ENCODE measurements at regions not wholly inside any gene's neighbourhood (a gene's known extent, or its start where the extent isn't known, plus 50 kb on each side); places are given as distances from the start of the nearest gene placed in this dataset.

DNA sequence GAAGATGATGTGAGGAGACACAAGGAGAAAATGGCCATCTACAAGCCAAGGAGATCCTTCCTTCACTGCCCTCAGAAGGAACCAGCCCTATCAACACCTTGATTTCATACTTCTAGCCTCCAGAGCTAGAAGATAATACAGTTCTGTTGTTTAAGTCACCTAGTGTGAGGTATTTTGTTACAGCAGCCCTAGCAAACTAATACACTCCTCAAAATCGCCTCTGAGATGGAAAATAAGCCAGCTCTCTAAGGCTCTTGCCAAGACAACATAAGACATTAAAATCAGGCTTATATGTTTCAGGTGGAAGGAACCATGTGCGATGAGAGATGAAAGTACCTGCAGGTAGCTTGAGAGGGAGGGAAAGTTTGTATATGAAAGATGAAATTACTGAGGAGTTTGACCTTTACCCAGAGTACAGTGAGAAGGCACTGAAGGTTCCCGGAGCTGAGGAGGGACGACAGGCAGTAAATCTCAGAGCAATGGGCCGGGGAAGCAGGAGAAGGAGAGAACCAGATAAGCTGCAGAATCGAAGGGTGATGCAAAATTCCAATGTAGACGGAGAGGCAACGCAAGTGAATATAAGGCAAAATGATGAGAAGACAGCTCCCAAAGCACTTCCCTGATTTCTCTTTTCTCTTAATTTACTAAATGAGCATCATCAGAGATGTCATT, 84.7 kb downstream of the HHIPL2 start:
- intact Hi-C loops (cut with DNase I): loop anchor here in 1 of 3 donors (10.0 kb wide), 1 partner anchor 172 kb away; no protein-coding TSS in a partner anchor
- 81 to 86% methylated on average over 8 of the region's 8 CpGs for WGBS, 2 donors

DNA sequence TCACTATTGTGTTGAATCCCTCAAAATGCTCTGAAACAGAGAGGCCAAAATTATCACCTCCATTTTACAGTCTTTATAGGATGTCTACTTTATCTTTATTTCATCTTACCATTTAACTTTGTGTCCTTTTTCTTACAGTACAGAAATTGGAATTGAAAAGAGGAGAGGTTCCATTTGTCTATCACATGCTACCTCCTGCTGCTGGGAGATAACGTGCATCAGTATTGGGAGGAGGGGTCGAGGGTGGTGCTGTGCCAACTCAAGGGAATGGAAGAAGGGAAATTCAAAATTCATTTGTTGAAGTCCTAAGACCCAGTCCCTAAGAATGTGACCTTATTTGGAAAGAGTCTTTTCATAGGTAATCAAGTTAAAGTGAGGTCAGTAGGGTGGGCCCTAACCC, 85.3 kb downstream of the HHIPL2 start:
- H3K4me1 ChIP-seq: peaks cover 5 to 14% (median 10%) of the 10 kb centered on the region in 3 donors
- H3K27me3 ChIP-seq: no peaks in the 10 kb centered on the region
- H3K27ac ChIP-seq: no peak overlapping the region
- intact Hi-C loops (cut with DNase I): loop anchor here in 1 of 3 donors (10.0 kb wide), 1 partner anchor 172 kb away; no protein-coding TSS in a partner anchor
- H3K4me3 ChIP-seq: no peak overlapping the region
- H3K36me3 ChIP-seq: no peaks in the 10 kb centered on the region
- DNase-seq: no peak
- no peak for FAIRE-seq
- TF ChIP-seq, protein P1, sequence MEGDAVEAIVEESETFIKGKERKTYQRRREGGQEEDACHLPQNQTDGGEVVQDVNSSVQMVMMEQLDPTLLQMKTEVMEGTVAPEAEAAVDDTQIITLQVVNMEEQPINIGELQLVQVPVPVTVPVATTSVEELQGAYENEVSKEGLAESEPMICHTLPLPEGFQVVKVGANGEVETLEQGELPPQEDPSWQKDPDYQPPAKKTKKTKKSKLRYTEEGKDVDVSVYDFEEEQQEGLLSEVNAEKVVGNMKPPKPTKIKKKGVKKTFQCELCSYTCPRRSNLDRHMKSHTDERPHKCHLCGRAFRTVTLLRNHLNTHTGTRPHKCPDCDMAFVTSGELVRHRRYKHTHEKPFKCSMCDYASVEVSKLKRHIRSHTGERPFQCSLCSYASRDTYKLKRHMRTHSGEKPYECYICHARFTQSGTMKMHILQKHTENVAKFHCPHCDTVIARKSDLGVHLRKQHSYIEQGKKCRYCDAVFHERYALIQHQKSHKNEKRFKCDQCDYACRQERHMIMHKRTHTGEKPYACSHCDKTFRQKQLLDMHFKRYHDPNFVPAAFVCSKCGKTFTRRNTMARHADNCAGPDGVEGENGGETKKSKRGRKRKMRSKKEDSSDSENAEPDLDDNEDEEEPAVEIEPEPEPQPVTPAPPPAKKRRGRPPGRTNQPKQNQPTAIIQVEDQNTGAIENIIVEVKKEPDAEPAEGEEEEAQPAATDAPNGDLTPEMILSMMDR (IDR thresholded peaks at IDR 0.05): no peak
- no peak for ATAC-seq
- H3K9me3 ChIP-seq: no peaks in the 10 kb centered on the region
- 57 to 71% methylated on average over 2 of the region's 2 CpGs for WGBS, 2 donors

More for the DNA sequence above, 84.7 kb downstream of the HHIPL2 start:
- H3K9me3 ChIP-seq: no peaks in the 10 kb centered on the region
- H3K27me3 ChIP-seq: no peaks in the 10 kb centered on the region
- TF ChIP-seq, protein P1 (IDR thresholded peaks at IDR 0.05): no peak
- no peak overlapping the region for H3K27ac ChIP-seq
- FAIRE-seq: no peak
- H3K4me1 ChIP-seq: peaks cover 5 to 14% (median 10%) of the 10 kb centered on the region in 3 donors
- no peaks in the 10 kb centered on the region for H3K36me3 ChIP-seq
- H3K4me3 ChIP-seq: no peak overlapping the region
- no peak for ATAC-seq
- DNase-seq: no peak

DNA sequence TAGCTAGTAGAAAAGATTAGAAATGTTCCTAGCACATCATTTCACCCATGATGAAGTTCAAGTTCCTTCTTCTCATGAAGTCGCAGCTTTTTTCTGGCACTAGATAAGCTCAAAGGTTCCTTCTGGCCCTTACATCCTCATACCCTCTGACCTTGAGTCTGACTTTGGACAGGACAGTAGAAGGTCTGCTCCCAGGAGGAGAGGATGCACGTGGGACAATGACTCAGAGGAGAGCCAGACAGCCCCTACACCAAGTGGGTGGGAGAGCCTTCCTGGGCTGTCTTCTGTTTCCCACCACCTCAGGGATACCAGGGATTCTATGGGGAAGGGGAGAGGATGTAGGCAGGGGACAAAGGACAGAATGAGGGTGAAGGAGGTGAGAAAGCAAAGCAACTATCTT, 86.0 kb downstream of the HHIPL2 start:
- H3K27me3 ChIP-seq: no peaks in the 10 kb centered on the region
- intact Hi-C loops (cut with DNase I): loop anchor here in 1 of 3 donors (10.0 kb wide), 1 partner anchor 173 kb away; no protein-coding TSS in a partner anchor
- H3K9me3 ChIP-seq: no peaks in the 10 kb centered on the region
- H3K4me1 ChIP-seq: peaks cover 5 to 13% (median 10%) of the 10 kb centered on the region in 3 donors
- no peaks in the 10 kb centered on the region for H3K36me3 ChIP-seq
- WGBS, 2 donors: 59 to 60% methylated on average over 2 of the region's 2 CpGs
- H3K27ac ChIP-seq: no peak overlapping the region
- no peak for FAIRE-seq
- no peak overlapping the region for H3K4me3 ChIP-seq
- DNase-seq: no peak
- ATAC-seq: no peak
- TF ChIP-seq, protein P1 (IDR thresholded peaks at IDR 0.05): no peak

DNA sequence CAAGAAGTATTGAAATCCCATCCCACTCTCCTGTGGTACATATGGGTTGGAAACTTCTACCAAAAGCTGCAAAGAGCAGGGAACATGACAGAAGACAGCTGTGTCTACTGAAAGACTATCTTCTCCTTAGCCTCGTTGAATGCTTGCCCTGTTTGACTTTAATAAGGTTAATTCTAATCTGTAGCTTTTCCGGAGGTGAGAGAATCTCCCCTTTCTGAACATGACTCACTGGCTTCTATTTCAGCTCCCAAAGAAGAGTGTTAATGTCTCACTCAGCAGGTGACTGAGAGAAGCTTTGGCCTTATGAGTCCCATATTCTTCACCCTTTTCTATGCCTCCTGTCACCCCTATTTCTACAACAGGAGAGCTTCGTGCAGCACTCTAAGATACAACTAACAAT, 88.3 kb downstream of the HHIPL2 start:
- Histone ChIP-seq H3K36me3 (no peaks in the 10 kb centered on the region), H3K27ac (no peak overlapping the region), H3K4me3 (no peak overlapping the region), H3K27me3 (no peaks in the 10 kb centered on the region), H3K4me1 (peaks cover 0 to 6% (median 0%) of the 10 kb centered on the region in 3 donors), H3K9me3 (no peaks in the 10 kb centered on the region)
- FAIRE-seq (no peak), DNase-seq (no peak), ATAC-seq (no peak)
- 71 to 73% methylated on average over 3 of the region's 3 CpGs for WGBS, 2 donors
- TF ChIP-seq, protein P1 (IDR thresholded peaks at IDR 0.05): no peak
- intact Hi-C loops (cut with DNase I): loop anchor here in 1 of 3 donors (10.0 kb wide), 2 partner anchors 175 to 1555 kb away; no protein-coding TSS in a partner anchor

DNA sequence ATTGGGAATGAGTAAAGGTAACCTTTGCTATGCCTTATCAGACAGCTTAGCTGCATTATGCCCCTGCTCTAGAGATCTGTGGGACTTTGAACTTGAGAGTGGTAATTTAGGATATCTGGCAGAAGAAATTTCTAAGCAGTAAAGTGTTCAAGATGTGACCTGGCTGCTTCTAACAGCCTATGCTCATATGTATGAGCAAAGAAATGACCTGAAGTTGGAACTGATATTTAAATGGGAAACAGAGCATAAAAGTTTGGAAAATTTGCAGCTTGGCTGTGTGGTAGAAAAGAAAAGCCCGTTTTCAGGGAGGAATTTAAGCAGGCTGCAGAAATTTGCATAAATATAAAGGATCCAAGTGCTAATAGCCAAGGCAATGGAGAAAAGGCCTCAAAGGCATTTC, 90.4 kb downstream of the HHIPL2 start:
- 65 to 77% methylated on average over 1 of the region's 1 CpG for WGBS, 2 donors
- Histone ChIP-seq H3K4me1 (peaks cover 0 to 6% (median 0%) of the 10 kb centered on the region in 3 donors), H3K27ac (no peak overlapping the region), H3K27me3 (no peaks in the 10 kb centered on the region), H3K9me3 (no peaks in the 10 kb centered on the region), H3K36me3 (no peaks in the 10 kb centered on the region), H3K4me3 (no peak overlapping the region)
- TF ChIP-seq, protein P1 (IDR thresholded peaks at IDR 0.05): no peak
- DNase-seq (no peak), FAIRE-seq (no peak), ATAC-seq (no peak)
- intact Hi-C loops (cut with DNase I): loop anchor here in 1 of 3 donors (10.0 kb wide), 1 partner anchor 1553 kb away; no protein-coding TSS in a partner anchor
